A673 (cell line): ENCODE measurements at regions not wholly inside any gene's neighbourhood (a gene's known extent, or its start where the extent isn't known, plus 50 kb on each side); places are given as distances from the start of the nearest gene placed in this dataset.
"Not testable (repeated sequence)": the region's sequence is repeated elsewhere in the genome, so short reads cannot be mapped to it uniquely, and the experiment has no call there.

Source experiments
- BruUV-seq: library from RNA; stranded (reverse); fragments of 400-500 nt; replicated peaks from 2 replicates; lab custom pipeline; 2021; lab: Mats Ljungman, UMichigan
- CTCF ChIA-PET: fragments of 300-600 bp; sonication (Branson Sonifier 250); formaldehyde crosslinking; loops from one replicate; lab custom pipeline; 2022; ENCODE audit warnings: antibody characterized with exemption; lab: Charles Lee
- POLR2A ChIA-PET: fragments of 300-600 bp; sonication (Branson Sonifier 250); formaldehyde crosslinking; loops from one replicate; lab custom pipeline; 2022; ENCODE audit warnings: antibody characterized with exemption; ENCODE audit not compliant: low non-redundant PET; lab: Charles Lee
- DNase-seq: peaks from one replicate; pipeline ENCODE4 v3.0.0-alpha.2; 2015; ENCODE audit warnings: low spot score
- H3K27ac ChIP-seq: fragments of 200-600 bp; sonication (generic); 2 replicates; pipeline ENCODE4 v1.5.1; 2016; ENCODE audit warnings: mixed run types, low read depth, mild to moderate bottlenecking, mixed read lengths, antibody characterized with exemption, low read length; ENCODE audit not compliant: poor library complexity, severe bottlenecking
- H3K27me3 ChIP-seq: fragments of 200-600 bp; sonication (generic); replicated peaks from 2 replicates; pipeline ENCODE4 v1.6.1; 2017; ENCODE audit warnings: mixed run types, low read depth, mild to moderate bottlenecking, mixed read lengths, antibody characterized with exemption, low read length; ENCODE audit not compliant: insufficient read depth, poor library complexity
- H3K36me3 ChIP-seq: fragments of 200-600 bp; sonication (generic); 2 replicates; pipeline ENCODE4 v1.6.1; 2016; ENCODE audit warnings: mixed run types, mild to moderate bottlenecking, mixed read lengths, antibody characterized with exemption, low read length; ENCODE audit not compliant: insufficient read depth, poor library complexity, severe bottlenecking
- H3K4me1 ChIP-seq: fragments of 200-600 bp; sonication (generic); 2 replicates; pipeline ENCODE4 v1.6.1; 2017; ENCODE audit warnings: mixed run types, mild to moderate bottlenecking, mixed read lengths, antibody characterized with exemption, low read length; ENCODE audit not compliant: insufficient read depth, poor library complexity, severe bottlenecking
- H3K4me3 ChIP-seq: fragments of 200-600 bp; sonication (generic); 2 replicates; pipeline ENCODE4 v1.5.1; 2016; ENCODE audit warnings: low read depth, mixed run types, mild to moderate bottlenecking, mixed read lengths, low read length; ENCODE audit not compliant: poor library complexity, severe bottlenecking
- H3K9me3 ChIP-seq: fragments of 200-600 bp; sonication (generic); 2 replicates; pipeline ENCODE4 v1.6.1; 2016; ENCODE audit warnings: mixed run types, low read depth, mild to moderate bottlenecking, mixed read lengths, antibody characterized with exemption, low read length; ENCODE audit not compliant: poor library complexity, severe bottlenecking
- EZH2 ChIP-seq: fragments of 200-600 bp; sonication (generic); IDR thresholded peaks from 2 replicates; pipeline ENCODE4 v1.6.1; 2017; ENCODE audit warnings: borderline replicate concordance, low read depth, mild to moderate bottlenecking, mixed read lengths, antibody characterized with exemption, low read length; ENCODE audit not compliant: poor library complexity, severe bottlenecking
- intact Hi-C: fragments of 100-400 bp; cut with micrococcal nuclease; formaldehyde crosslinking; loops from one replicate; pipeline ENCODE4 v1.10.0; 2022; ENCODE audit not compliant: unreplicated experiment
- TF ChIP-seq, protein P1 (sequence below): fragments of 300-800, 200-600 bp; sonication (generic); conservative IDR thresholded peaks from 2 replicates; pipeline ENCODE4 v1.5.1; 2017; ENCODE audit warnings: low read depth, mild to moderate bottlenecking, antibody characterized with exemption, low read length, moderate library complexity, mixed read lengths

DNA sequence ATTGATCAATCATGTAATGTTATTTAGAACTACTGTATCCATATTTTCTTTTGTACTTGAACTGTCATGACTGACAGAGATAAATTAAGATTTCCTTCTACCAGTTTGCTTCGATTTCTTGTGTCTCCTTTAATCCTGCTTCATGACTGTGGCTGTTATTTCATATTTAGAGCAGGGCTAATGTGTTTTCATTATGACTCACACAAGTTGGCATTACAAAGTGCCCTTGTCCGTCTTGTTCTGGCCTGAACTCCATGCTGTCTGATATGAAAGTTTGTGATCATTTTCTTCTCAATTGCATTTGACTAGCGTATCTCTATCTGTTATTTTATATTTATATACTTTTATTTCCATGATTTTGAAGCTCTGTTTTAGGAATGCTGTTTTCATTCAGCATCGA is 344.1 kb upstream of the PRKCQ start:
- intact Hi-C loops, result loop anchor here (5.0 to 10.0 kb wide), 2 partner anchors 191 to 488 kb away; partner anchors contain the start of gene SFMBT2
- DNase-seq, result no peak
- no peaks in the 10 kb centered on the region for H3K9me3 ChIP-seq
- no peaks in the 10 kb centered on the region for H3K36me3 ChIP-seq
- peaks cover 10% of the 10 kb centered on the region for H3K4me1 ChIP-seq
- peaks cover 5% of the 10 kb centered on the region for H3K27me3 ChIP-seq
- no peak for TF ChIP-seq EZH2
- POLR2A ChIA-PET, result no interaction called here
- no peak overlapping the region for H3K4me3 ChIP-seq
- BruUV-seq, result no TSS peak
- CTCF ChIA-PET, result no interaction called here
- H3K27ac ChIP-seq, result no peak overlapping the region

DNA sequence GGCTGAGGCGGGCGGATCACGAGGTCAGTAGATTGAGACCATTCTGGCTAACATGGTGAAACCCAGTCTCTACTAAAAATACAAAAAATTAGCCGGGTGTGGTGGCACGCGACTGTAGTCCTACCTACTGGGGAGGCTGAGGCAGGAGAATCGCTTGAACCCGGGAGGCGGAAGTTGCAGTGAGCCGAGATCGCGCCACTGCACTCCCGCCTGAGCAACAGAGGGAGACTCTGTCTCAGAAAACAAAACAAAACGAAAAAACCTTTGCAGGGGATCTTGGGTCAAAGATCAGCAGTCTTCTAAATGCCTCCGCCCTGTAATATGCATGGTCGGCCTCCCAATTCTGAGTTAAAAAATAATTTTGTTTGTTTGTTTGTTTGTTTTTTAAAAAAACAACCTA is 340.9 kb upstream of the PRKCQ start:
- H3K9me3 ChIP-seq, CTCF ChIA-PET, H3K4me1 ChIP-seq, POLR2A ChIA-PET, DNase-seq, BruUV-seq, H3K27ac ChIP-seq, H3K36me3 ChIP-seq, H3K27me3 ChIP-seq, H3K4me3 ChIP-seq: not testable (repeated sequence)
- intact Hi-C loops, result loop anchor here (5.0 to 10.0 kb wide), 2 partner anchors 194 to 491 kb away; partner anchors contain the start of gene SFMBT2

DNA sequence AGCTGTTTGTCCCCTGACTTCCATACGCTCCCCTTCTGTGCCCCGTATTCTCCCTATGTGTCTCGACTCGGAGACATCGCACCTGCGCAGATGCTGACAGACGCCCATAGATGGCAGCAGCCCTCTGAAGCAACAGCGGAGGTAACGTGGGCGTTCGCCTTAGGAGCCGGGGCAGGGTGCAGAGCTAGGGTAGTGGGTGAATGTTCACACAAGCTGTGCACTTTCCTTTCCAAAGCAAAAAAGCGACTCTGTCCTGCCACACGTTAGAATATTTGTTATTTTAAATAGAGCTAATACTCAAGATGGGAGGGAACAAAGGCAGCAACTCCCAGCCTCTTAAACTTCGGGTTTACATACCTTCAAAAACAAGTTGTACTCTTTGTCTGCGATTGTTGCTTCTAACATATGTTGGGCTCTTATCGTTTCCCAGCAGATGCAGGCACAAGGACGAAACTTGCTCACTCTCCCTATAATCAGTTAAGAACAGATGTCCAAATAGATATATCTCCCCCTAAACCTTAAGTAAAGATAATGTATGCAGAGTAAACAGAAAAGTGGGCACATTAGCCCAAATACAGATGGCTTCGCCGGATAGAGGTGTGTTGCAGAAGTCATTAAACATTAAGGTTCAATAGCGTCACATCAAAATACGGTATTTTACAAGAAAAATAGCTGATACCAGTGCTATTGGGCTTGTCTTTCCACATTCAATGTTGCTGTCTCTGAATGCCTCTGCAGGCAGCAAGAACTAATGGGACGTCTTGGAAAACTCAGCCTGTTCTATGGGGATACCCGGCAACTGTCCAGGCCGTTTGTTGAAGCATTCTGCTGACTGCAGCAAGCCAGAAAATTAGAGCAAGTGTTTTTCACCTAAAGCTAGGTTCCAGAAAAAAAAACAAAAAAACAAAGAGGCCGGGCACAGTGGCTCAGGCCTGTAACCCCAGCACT is 340.3 kb upstream of the PRKCQ start:
- intact Hi-C loops, result loop anchor here (5.0 to 10.0 kb wide), 2 partner anchors 194 to 492 kb away; partner anchors contain the start of gene SFMBT2
- ChIA-PET POLR2A (interaction anchor here (0.7 kb wide), 1 partner anchor 8 kb away, joined by 6 read pairs; no protein-coding TSS in a partner anchor), CTCF (interaction anchor here (0.5 to 1.2 kb wide), 3 partner anchors 201 to 496 kb away, joined by 3 to 4 read pairs (median 3); partner anchors contain the start of gene SFMBT2)
- DNase-seq, result peak; percentile 84
- H3K4me1 ChIP-seq, result no peaks in the 10 kb centered on the region
- no peak overlapping the region for H3K4me3 ChIP-seq
- H3K27ac ChIP-seq, result no peak overlapping the region
- H3K36me3 ChIP-seq, result no peaks in the 10 kb centered on the region
- peaks cover 4% of the 10 kb centered on the region for H3K27me3 ChIP-seq
- H3K9me3 ChIP-seq, result no peaks in the 10 kb centered on the region
- no TSS peak for BruUV-seq
- TF ChIP-seq, protein P1, sequence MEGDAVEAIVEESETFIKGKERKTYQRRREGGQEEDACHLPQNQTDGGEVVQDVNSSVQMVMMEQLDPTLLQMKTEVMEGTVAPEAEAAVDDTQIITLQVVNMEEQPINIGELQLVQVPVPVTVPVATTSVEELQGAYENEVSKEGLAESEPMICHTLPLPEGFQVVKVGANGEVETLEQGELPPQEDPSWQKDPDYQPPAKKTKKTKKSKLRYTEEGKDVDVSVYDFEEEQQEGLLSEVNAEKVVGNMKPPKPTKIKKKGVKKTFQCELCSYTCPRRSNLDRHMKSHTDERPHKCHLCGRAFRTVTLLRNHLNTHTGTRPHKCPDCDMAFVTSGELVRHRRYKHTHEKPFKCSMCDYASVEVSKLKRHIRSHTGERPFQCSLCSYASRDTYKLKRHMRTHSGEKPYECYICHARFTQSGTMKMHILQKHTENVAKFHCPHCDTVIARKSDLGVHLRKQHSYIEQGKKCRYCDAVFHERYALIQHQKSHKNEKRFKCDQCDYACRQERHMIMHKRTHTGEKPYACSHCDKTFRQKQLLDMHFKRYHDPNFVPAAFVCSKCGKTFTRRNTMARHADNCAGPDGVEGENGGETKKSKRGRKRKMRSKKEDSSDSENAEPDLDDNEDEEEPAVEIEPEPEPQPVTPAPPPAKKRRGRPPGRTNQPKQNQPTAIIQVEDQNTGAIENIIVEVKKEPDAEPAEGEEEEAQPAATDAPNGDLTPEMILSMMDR, result peak; percentile 82
- TF ChIP-seq EZH2, result no peak

DNA sequence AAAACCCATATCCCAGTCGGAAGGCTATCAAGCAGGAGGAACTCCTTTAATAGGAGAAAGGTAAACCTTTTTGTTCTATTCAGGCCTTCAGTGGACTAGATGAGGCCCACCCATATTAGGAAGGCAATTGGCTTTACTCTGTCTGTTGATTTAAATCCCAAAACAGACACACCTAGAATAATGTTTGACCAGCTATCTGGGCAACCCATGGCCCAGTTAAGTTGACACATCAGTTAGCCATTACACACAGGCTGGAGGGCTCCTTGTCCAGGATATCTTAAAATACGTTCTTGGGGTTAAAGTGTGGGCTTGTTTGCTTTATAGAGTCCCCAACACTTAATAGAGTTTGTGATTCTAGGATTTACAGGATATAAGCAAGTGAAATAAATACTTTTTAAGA is 339.0 kb upstream of the PRKCQ start:
- DNase-seq, result no peak
- Histone ChIP-seq H3K36me3 (no peaks in the 10 kb centered on the region), H3K9me3 (no peaks in the 10 kb centered on the region), H3K27ac (no peak overlapping the region), H3K4me1 (no peaks in the 10 kb centered on the region), H3K27me3 (no peaks in the 10 kb centered on the region), H3K4me3 (no peak overlapping the region)
- BruUV-seq, result no TSS peak
- POLR2A ChIA-PET, result no interaction called here
- TF ChIP-seq, protein P1, result no peak
- no peak for TF ChIP-seq EZH2
- intact Hi-C loops, result loop anchor here (5.0 to 10.0 kb wide), 3 partner anchors 134 to 242 kb away; no protein-coding TSS in a partner anchor
- CTCF ChIA-PET, result no interaction called here
